Osteoblast (primary cell): ENCODE measurements at regions not wholly inside any gene's neighbourhood (a gene's known extent, or its start where the extent isn't known, plus 50 kb on each side); places are given as distances from the start of the nearest gene placed in this dataset.
A peak's percentile ranks its signal among the peaks of the same experiment; 100 is the strongest.

Source experiments
- DNase-seq: peaks from one replicate; pipeline ENCODE4 v3.0.0; 2011; ENCODE audit warnings: low spot score, mixed read lengths; ENCODE audit not compliant: insufficient read length; ENCODE audit errors: missing footprints
- H2AFZ ChIP-seq: 2 replicates; pipeline ENCODE4 v1.6.0; 2011; ENCODE audit warnings: mild to moderate bottlenecking, low read length
- H3K27ac ChIP-seq: 2 replicates; pipeline ENCODE4 v1.5.1; 2011; ENCODE audit warnings: mild to moderate bottlenecking, low read depth, low read length, moderate library complexity
- H3K27me3 ChIP-seq: 2 replicates; pipeline ENCODE4 v1.6.0; 2012; ENCODE audit warnings: mild to moderate bottlenecking, control low read depth, inconsistent platforms, low read length, moderate library complexity; ENCODE audit not compliant: insufficient read depth
- H3K36me3 ChIP-seq: 2 replicates; pipeline ENCODE4 v1.5.1; 2011; ENCODE audit warnings: mild to moderate bottlenecking, low read length, control low read depth, moderate library complexity; ENCODE audit not compliant: insufficient read depth
- H3K4me1 ChIP-seq: 2 replicates; pipeline ENCODE4 v1.5.1; 2011; ENCODE audit warnings: mild to moderate bottlenecking, low read length, control low read depth, moderate library complexity; ENCODE audit not compliant: insufficient read depth
- H3K4me2 ChIP-seq: 2 replicates; pipeline ENCODE4 v1.6.0; 2011; ENCODE audit warnings: mild to moderate bottlenecking, low read length; ENCODE audit not compliant: insufficient read depth
- H3K4me3 ChIP-seq: fragments of 200-600 bp; sonication (generic); 3 replicates; pipeline ENCODE4 v1.5.1; 2012; ENCODE audit warnings: mild to moderate bottlenecking, low read length, inconsistent platforms; ENCODE audit not compliant: insufficient read depth
- H3K79me2 ChIP-seq: 2 replicates; pipeline ENCODE4 v1.6.0; 2012; ENCODE audit warnings: mild to moderate bottlenecking, low read length, control low read depth, inconsistent platforms; ENCODE audit not compliant: insufficient read depth
- H3K9me3 ChIP-seq: 2 replicates; pipeline ENCODE4 v1.5.1; 2011; ENCODE audit warnings: low read depth, low read length, control low read depth
- H4K20me1 ChIP-seq: 2 replicates; pipeline ENCODE4 v1.6.0; 2012; ENCODE audit warnings: mild to moderate bottlenecking, low read length, control low read depth; ENCODE audit not compliant: insufficient read depth
- CTCF ChIP-seq: IDR thresholded peaks from 2 replicates; pipeline ENCODE4 v1.5.1; 2011; ENCODE audit warnings: mild to moderate bottlenecking, low read depth, low read length, moderate library complexity; ENCODE audit errors: extremely low read depth

- Histone ChIP-seq H3K27ac (peak overlapping the region; percentile 88), H2AFZ (no peak overlapping the region), H3K27me3 (no peaks in the 10 kb centered on the region), H3K4me2 (peak overlapping the region; percentile 86), H3K4me3 (peak overlapping the region; percentile 68), H3K4me1 (peaks cover 45% of the 10 kb centered on the region), H3K36me3 (no peaks in the 10 kb centered on the region), H4K20me1 (no peaks in the 10 kb centered on the region), H3K79me2 (peaks cover 60% of the 10 kb centered on the region), H3K9me3 (no peaks in the 10 kb centered on the region)
- no peak for TF ChIP-seq CTCF
- no peak for DNase-seq
These were observed 164.1 kb downstream of the KITLG start for GRCh38 chr12:88416155-88416554.

- Histone ChIP-seq H3K36me3 (no peaks in the 10 kb centered on the region), H3K4me1 (peaks cover 45% of the 10 kb centered on the region), H3K27ac (peak overlapping the region; percentile 88), H3K79me2 (peaks cover 60% of the 10 kb centered on the region), H3K27me3 (no peaks in the 10 kb centered on the region), H3K4me3 (peak overlapping the region; percentile 68), H2AFZ (no peak overlapping the region), H4K20me1 (no peaks in the 10 kb centered on the region), H3K4me2 (peak overlapping the region; percentile 86), H3K9me3 (no peaks in the 10 kb centered on the region)
- no peak for TF ChIP-seq CTCF
- no peak for DNase-seq
These were observed 163.5 kb downstream of the KITLG start for GRCh38 chr12:88416786-88417185.

- Histone ChIP-seq H2AFZ (no peak overlapping the region), H3K4me2 (peak overlapping the region; percentile 86), H3K9me3 (no peaks in the 10 kb centered on the region), H3K4me1 (peaks cover 45% of the 10 kb centered on the region), H3K4me3 (peak overlapping the region; percentile 68), H3K36me3 (no peaks in the 10 kb centered on the region), H3K27me3 (no peaks in the 10 kb centered on the region), H3K79me2 (peaks cover 60% of the 10 kb centered on the region), H4K20me1 (no peaks in the 10 kb centered on the region), H3K27ac (peak overlapping the region; percentile 88)
- TF ChIP-seq CTCF = no peak
- no peak for DNase-seq
These were observed 162.7 kb downstream of the KITLG start for GRCh38 chr12:88417531-88417930.

- H3K36me3 ChIP-seq = no peaks in the 10 kb centered on the region
- H3K79me2 ChIP-seq = peaks cover 49% of the 10 kb centered on the region
- peak overlapping the region; percentile 68 for H3K4me3 ChIP-seq
- H3K9me3 ChIP-seq = no peaks in the 10 kb centered on the region
- no peaks in the 10 kb centered on the region for H4K20me1 ChIP-seq
- peak overlapping the region; percentile 36 for H2AFZ ChIP-seq
- peak overlapping the region; percentile 86 for H3K4me2 ChIP-seq
- no peak for TF ChIP-seq CTCF
- DNase-seq = no peak
- peak overlapping the region; percentile 88 for H3K27ac ChIP-seq
- H3K4me1 ChIP-seq = peaks cover 45% of the 10 kb centered on the region
- no peaks in the 10 kb centered on the region for H3K27me3 ChIP-seq
These were observed 161.3 kb downstream of the KITLG start for GRCh38 chr12:88418856-88419497.
